HG02678 (cell line): ENCODE measurements at regions not wholly inside any gene's neighbourhood (a gene's known extent, or its start where the extent isn't known, plus 50 kb on each side); places are given as distances from the start of the nearest gene placed in this dataset.
"Not testable (repeated sequence)": the region's sequence is repeated elsewhere in the genome, so short reads cannot be mapped to it uniquely, and the experiment has no call there.

Experiments used
- ATAC-seq: cut with Tn5 transposase; IDR thresholded peaks from one replicate; pipeline ENCODE4 v1.9.1; 2021; ENCODE audit warnings: mild to moderate bottlenecking, moderate library complexity; ENCODE audit not compliant: unreplicated experiment

DNA sequence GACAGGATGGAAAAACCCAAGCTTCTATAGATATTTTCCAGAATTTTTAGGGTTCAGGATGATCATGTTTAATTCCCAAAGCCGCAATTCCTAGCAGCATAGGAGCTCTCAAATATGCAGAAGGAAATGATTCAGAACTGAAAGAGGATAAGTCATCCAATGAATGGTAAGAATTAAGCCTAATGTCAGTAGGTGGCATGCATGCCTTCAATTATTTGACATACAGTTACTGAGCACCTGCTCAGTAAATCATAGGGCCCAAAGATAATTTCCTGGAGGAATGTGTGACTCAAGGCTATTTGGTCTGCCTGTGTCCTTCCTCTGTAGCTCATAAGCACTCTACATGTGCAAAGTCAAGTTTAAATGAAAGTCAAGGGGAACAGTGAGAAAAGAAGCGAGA, 116.8 kb upstream of the SLC38A4 start:
- ATAC-seq: no peak

DNA sequence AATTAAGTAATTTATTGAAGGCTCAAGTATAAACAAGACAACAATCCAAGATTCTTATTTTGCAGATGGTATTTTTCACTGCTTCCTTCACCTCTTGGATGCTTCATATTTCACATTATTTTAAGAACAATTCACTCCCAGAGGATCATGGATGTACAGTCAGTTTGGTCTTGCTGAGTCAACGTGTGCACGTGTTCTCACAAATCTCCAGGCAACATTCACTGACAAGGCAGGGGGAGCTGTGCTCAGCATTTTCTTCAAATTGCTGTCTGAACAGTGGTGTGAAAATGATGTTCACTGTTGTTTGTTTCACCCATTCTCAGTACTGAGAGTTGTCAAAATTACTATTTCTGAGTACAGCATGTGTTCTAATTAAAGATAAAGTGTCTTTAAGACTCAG, 118.3 kb upstream of the SLC38A4 start:
- no peak for ATAC-seq

DNA sequence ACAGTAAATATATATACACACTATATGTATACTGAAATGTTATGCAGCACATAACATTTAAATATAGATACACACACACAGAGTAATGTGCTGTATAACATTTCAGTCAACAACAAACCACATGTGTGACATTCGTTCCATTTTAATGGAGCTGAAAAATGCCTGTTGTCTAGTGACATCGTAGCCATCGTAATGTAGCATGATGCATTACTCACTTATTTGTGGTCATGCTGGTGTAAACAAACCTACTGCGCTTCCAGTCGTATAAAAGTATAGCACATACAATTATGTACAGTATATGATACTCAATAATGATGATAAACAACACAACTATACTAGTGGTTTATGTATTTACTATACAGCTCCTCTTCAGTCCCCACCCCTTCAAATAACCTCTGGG, 119.0 kb upstream of the SLC38A4 start:
- ATAC-seq: no peak

GRCh38 chr12:46945591-46945990, 119.8 kb upstream of the SLC38A4 start:
- no peak for ATAC-seq

GRCh38 chr12:46946137-46946536, 120.3 kb upstream of the SLC38A4 start:
- no peak for ATAC-seq

- ATAC-seq: no peak
Measured at GRCh38 chr12:46948936-46949545, 123.2 kb upstream of the SLC38A4 start.

GRCh38 chr12:46950094-46950493, 124.3 kb upstream of the SLC38A4 start:
- no peak for ATAC-seq

DNA sequence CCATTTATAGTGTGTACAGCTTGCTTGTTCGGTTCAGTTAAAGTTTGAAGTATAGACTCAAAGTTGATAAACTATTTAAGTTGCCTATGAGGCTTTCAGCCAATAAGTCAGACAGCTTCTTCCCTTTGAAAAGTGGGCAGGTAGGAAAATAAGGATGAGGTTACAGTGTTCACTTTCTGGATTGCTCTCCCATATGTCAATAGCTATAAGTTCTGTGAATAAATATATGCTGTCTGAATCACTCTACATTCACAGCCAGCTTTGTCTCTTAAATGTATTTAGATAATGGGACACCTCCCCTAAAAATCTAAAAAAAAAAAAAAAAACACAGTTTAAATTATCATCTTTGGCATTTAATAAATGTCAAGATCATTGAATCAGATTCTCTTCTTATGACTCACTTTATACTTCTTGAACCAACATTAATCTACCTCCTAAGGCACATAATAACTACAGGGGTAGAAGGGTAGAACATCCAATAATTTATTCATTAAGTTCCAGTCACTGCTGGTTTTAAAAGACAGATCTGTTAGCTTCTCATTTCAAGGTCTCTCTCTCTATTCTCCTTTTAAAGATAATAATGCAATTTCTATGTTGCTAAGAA, 126.4 kb upstream of the PCED1B start:
- no peak for ATAC-seq

DNA sequence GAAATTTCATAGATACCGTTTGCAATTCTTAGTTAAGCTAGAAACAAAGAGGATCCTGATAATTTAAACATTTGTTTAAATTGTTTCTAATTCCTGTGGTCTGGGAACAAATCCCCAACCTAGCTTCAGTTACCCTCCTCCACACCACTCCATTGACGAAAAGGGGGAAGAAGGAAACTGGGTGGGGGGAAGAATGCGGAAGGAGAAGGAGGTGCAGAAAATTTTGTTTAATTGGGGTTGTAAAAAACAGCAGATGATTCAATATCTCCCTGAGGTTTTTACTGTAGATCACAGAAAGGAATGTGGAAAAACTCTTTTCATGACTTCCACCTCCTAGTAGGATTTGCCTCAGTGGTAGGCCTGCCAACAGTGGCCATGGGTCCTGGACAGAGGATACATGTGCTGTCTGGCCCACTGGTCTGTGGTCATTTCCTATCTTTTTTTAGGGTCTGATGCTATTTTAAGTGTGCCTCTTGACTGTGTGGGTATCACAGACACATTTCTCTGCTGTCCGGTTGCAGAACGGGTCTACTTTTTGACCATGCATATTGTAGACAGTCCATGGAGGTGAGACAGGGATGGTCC, 122.9 kb upstream of the PCED1B start:
- ATAC-seq: no peak

- no peak for ATAC-seq
Measured at GRCh38 chr12:46958053-46958452, 121.4 kb upstream of the PCED1B start.

DNA sequence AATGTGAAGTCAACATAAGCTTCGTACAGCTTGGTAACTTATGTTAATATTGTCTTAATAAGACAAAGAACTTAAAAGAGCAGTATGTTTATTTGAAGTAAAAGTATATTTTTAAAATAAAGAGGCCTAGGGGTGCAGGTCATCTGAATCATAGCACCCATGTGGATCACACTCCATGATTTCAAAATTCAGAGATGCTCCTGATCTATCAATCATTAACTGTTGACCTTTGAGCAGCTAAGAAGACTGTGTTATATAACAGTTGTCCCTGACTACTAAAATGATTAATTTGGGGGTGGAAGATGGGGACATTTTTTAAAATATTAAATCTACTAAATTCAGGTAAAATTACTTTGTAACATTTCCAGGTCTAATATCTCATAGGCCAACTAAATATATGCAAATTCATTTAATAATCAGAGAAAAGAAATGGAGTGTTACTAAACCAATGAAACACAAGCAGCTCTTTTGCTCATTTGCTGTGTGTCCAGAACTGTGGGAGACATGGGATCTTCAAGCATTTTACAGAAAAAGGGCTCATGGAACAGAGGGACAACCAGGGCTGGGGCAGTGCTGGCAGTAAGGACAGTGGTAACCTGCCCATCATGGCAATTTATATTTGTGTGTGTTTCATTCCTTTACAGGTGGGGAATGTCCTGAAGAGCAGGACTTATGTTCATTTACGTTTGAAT, 120.7 kb upstream of the PCED1B start:
- no peak for ATAC-seq

DNA sequence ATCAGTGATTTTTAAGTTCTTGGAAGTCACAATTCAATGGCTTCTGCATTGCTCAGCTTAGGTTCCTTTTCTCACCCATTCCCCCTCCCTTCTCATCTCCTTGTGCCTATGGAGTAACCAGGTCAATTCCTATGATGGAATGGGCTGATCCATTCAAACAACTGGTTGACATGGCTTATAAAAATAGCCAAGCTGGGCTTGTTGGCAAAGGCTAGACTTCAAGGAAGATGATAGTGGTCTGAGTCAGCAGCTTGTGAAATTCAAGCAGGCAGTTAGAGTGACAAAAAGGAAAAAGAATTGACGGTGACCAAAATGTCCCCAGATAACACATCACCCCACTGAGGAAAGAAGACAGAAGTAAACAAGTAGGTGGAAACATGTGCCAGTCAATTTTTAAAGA, 119.9 kb upstream of the PCED1B start:
- ATAC-seq: no peak

DNA sequence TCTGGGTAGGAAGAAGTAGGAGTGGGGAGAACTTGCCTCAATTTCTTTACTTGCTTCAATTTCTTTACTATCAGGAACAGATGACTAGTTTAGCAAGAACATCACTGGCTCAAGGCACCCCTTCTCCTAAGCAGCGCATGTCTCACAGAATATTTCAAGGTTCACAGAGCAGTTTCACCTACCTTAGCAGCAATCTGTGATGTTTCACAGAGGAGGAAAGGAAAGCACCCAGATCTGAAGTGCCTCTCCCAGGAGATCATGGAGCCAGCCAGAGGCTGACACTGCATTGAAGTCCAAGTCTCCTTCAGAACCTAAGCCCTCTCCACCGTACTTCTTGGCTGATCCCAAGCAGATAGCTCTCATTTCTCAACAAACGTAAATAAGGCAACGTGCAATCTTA, 118.7 kb upstream of the PCED1B start:
- ATAC-seq: no peak

DNA sequence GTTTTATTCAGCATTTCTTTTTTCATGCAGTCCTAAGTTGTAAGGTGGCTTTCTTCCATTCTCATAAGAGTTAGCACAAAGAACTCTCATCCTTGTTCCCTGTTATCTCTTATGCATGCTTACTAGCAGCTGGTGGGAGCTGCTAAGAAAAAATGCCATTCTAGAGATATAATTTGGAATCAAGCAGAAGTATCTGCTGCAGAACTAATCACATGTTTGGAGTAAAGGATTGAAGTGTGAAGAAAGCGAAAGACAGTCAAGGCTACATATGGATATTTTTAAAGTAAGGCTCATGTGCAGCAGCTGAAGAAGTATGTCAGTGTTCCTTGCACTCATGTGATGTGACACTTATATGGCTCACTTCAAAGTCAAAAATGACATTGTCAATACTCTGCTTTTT, 116.2 kb upstream of the PCED1B start:
- no peak for ATAC-seq

DNA sequence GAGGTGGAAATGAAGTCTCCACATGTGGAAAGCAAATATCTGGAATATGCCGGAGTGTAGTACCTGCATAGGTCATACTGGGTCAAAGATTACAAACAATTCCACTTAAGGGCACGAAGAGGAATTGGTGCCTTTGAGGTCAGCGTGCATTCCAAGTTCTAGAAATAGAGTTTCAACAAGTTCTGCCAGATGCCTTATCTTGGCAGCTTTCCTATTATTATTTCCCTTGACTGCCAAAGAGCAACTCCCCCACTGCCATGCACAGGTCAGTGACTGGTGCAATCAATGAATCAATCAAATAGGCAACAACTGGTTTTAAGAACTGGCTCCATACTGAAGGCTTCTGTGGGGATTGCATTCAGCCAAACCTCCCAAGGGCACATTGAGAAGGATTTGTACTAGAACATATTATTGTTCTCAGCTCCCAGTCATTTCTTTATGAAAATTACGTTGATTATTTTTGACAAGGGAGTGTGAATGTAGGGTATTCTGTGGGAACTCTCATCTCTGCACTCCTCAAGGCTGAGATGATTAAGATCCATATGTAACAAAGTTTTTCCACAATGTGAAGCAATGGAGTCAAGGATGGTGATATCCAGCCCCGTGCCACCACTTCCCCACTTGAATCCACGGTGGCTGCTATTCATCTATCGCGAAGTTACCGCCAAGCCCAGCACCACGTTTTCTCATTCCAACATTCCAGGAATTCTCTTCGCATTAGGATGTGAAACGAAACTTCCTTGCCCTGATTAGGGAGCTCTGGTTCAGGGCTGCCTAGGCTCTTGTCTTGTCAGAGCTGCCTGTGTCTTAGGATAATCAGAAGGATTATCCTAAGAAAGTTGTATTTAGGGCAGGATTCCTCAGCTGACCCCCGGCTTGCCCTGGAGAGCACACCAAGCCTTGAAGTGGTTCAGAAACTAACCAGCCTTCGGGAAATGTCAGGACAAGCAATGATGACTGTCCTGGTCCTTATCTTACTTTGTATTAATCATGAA, 115.1 kb upstream of the PCED1B start:
- no peak for ATAC-seq

- ATAC-seq: no peak
Measured at GRCh38 chr12:46965137-46965536, 114.3 kb upstream of the PCED1B start.

DNA sequence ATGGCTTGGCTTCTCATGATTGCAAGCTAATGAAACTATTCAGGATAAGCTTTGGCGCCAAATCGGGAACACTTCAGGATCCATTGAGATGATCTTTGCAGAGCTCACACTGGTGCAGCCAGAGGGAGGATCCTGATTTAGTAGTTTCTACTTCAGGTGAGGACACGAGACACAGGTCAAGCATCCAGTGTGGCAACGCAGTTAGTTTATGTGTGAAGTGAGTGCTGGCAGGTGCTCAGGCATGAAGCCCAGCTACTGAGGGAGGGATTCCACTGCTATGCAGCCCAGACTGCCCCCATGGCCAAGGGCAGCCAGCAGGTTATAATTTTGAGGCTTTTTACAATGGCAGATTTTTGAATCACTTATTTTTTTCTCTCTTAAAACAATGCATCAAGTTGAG, 113.5 kb upstream of the PCED1B start:
- no peak for ATAC-seq

DNA sequence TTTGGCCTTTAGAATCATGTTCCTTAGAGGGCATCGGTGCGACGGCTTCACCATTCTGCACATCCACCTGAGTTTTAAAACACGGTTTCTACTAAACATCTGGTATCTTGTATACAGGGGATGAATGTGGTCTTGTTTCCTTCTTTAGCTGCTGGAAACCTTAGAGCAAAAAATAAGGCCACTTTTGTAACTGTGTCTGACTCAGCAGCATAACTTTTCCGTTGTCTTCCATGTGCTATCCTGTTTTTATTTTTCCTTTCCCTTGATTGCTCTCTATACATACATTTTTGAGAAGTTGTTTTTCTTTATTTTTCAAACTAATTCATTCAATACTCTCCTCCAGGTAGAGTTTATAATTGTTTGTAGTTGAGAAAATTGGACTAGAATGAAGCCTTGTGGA, 108.8 kb upstream of the PCED1B start:
- ATAC-seq: no peak

DNA sequence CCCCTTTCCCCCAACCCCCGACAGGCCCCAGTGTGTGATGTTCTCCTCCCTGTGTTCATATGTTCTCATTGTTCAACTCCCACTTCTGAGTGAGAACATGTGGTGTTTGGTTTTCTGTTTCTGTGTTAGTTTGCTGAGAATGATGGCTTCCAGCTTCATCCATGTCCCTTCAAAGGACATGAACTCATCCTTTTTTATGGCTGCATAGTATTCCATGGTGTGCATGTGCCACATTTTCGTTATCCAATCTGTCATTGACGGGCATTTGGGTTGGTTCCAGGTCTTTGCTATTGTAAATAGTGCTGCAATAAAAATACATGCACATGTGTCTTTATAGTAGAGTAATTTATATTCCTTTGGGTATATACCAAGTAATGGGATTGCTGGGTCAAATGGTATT, 105.5 kb upstream of the PCED1B start:
- not testable (repeated sequence) for ATAC-seq

DNA sequence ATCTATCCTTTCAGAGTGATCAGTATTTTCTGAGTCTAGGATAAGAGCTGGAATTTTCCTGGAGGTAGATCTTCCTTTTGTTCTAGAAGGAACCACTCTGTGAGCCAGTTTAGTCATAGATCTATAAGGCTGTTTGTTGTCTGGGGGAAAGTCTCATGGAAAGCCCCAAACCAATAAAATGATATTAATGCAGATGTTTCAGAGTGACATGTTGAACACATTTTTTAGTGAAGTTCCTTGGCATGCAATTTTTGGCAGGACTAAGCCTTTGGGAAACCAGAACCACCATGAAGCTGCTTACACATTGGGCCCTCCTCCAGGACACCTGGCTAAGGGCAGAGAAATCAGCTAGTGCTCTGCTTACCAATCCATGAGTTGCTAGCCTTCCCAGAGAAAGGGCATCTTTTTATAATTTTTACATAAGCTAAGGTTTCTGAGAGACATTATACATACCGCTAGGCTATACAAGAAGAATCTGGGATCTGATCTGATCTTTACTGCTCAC, 101.5 kb upstream of the PCED1B start:
- ATAC-seq: no peak

DNA sequence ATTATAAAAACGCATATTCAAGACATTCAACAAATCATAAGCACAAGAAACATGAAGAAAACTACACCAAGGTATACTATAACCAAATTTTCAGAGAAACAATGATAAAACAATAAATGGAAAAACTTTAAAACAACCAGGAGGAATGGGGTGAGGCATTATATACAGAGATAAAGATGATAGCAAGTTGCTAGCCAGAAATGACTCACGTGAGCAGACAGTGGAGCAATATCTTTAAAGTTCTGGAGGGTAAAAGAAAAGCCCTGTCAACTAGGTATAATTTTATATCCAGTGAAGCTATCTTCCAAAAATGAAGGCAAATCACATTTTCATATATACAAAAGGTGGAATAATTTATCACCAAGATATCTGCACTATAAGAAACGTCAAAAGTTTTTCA, 97.8 kb upstream of the PCED1B start:
- ATAC-seq: no peak
